ENCODE measurements at regions not wholly inside any gene's neighbourhood (a gene's known extent, or its start where the extent isn't known, plus 50 kb on each side); places are given as distances from the start of the nearest gene placed in this dataset.

DNA sequence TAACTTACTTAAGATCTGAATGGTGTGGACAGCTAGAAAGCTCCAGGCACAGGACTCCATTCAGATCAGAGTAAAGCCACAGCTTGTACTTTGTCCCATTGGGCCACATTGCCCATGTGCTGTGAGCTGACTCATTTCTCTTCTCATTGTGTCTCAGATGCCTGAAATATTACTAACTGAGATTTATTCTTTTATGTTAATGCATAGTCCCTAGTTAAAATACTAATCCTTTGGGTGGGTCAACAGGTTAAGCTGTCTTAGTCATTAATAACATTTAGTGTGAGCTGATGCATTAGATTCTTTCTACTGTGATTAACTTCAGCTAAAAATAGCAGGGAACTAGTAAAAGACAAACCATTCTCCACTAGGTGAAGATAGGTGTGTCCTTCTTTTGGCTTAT, 104.7 kb upstream of the ARMC3 start:
- TF ChIP-seq, protein P1, sequence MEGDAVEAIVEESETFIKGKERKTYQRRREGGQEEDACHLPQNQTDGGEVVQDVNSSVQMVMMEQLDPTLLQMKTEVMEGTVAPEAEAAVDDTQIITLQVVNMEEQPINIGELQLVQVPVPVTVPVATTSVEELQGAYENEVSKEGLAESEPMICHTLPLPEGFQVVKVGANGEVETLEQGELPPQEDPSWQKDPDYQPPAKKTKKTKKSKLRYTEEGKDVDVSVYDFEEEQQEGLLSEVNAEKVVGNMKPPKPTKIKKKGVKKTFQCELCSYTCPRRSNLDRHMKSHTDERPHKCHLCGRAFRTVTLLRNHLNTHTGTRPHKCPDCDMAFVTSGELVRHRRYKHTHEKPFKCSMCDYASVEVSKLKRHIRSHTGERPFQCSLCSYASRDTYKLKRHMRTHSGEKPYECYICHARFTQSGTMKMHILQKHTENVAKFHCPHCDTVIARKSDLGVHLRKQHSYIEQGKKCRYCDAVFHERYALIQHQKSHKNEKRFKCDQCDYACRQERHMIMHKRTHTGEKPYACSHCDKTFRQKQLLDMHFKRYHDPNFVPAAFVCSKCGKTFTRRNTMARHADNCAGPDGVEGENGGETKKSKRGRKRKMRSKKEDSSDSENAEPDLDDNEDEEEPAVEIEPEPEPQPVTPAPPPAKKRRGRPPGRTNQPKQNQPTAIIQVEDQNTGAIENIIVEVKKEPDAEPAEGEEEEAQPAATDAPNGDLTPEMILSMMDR (IDR thresholded peaks at IDR 0.05) = no peak
- no peak for TF ChIP-seq EZH2 (IDR thresholded peaks at IDR 0.05; ENCODE audit: borderline replicate concordance, insufficient read depth, low read depth, low read length, poor library complexity, severe bottlenecking)
